Stimulated activated CD8-positive, alpha-beta memory T cell treated with anti-CD3 and anti-CD28 coated beads, Interleukin-4, amount 100 ng/mL, for 1 hour (primary cell): ENCODE measurements at regions not wholly inside any gene's neighbourhood (a gene's known extent, or its start where the extent isn't known, plus 50 kb on each side); places are given as distances from the start of the nearest gene placed in this dataset.

Experiments used
- DNase-seq, 2 donors: peaks; one replicate each; pipeline ENCODE4 v3.0.0-alpha.2; 2020; ENCODE audit warnings: low read depth in 2 of 2, low spot score in 1 of 2

DNA sequence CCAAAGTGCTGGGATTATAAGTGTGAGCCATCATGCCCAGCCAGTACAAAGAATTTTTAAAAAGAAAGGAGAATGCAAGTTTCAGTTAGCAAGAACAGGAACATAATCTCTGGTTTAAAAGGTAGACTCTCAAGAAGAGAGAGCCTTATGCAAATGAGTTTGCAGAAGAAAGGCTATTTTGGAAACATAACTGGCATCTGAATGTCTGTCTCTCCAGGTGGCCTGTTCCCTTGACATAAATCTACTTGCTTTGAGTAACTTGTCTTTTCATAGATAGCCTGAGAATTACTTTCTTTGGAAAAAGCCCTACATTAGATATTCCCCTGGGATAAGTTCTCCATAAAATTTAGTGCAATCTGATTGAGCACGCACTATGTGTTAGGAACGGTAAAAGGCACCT is 109.6 kb downstream of the ICOS start:
- DNase-seq, result no peak

DNA sequence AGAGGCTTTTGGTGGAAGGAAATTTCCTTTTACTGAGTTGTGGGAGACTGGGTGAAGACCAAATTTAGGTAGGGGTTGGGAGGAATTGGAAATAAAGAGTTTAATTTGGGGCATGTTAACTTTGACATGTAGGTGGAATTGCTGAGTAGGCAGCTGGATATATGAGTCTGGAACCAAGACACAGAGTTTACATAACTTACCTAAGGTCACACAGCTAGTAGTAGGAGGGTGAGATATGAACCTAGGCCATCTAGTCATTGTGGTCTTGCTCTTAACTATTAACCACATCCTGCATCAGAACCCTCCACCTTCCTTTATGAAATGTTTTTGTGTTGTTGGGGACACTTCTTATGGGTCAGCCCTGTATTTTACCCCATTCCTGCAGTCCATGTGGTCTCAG is 113.1 kb downstream of the ICOS start:
- no peak for DNase-seq

DNA sequence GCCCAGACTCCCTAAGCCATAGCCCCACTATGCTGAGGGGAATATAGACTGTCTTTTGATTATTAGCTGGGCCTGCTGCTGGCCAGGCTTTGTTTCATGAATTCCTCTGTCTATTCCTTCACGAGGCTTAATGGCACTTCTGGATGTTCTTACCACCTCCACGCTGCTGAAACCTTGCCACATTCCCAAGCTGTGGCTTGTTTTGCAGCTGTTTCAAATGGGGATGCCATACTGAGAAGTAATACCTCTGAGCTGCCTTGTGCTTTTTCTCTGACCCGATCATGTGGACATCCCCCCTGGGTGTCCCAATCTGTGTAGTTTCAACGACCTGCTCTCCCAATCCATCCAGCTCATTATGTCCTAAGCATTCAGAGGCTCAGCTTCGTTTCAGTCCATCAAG is 114.1 kb downstream of the ICOS start:
- DNase-seq, result no peak

DNA sequence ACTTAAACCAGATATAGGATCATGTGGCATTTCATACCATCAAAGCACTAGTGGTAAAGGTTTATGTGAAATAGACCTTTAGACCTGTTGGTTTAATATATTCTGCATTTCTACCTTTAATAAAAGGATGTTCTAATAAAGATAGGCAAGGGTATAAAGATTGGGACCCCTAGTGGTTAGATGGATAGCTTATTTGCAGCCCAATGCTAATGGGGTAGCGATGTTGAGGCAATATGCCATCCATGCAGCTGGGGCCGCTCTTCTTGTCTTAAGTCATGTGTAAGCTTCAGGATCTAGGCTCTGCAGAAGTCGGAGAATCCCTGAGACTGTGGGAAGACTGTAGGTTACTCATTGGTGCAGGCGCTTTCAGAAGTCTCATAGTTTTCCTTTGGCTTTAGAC is 114.9 kb downstream of the ICOS start:
- no peak for DNase-seq

DNA sequence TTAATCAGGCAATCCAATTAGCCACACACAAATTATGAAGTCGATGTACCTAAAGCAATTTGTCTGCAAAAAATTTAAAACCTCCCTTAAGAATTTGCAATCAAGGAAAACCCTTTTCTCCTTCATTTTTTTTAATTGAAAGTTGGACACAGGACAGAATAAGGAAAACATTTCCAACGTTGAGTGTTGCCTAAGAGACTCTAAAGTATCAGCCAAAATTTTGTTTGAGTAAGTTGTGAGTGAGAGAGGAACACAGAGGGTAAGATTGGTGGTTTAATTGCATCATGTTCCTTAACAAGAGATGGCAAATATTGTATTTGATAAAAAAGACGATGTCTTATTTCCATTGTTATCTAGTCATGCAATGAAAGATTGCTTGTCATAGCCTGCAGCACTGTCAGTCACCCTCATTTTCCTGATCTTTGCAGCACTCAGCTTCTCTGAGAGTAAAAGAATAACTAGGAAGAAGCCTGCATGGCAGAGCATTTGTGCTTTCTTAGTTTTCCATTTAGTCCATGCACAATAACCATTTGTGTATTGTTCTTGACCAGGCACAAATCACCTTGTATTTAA is 115.5 kb downstream of the ICOS start:
- DNase-seq, result no peak

DNA sequence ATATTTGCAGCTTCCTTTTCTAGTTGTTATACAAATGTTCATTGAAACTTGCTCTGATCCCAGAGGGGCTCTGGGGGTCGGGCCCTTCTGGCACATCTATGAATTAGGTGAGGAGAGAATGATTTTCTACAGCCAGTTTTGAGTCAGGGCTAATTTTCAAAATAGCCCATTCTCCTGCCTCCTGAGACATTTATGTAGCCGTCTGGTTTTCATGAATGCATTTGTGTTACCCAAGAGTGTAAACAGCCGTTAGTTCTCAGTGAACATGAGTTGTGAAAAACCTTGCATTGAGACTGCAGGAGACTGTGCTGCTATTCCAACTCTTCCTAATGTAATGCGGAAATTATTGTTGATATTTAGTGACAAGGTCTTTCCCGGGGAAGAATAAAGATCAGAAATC is 122.5 kb downstream of the ICOS start:
- no peak for DNase-seq

DNA sequence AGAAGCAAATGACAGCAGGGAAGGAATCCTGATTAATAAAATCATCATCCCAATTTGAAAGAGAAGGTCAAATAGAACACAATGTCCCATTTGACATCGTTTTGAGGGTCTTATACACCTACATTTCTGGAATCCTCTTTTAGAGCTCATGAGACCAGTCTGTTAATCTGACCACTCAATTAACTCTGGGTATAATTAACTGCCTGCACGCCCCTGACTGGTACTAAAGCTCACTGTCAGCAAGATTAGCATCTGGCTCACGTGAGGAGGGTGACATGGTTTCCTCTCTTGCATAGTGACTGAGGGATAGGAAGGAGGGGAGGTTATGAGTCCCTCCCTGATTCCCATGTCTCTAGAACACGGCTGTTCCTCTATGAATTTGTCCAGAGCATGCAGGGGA is 124.3 kb downstream of the ICOS start:
- DNase-seq, result no peak

DNA sequence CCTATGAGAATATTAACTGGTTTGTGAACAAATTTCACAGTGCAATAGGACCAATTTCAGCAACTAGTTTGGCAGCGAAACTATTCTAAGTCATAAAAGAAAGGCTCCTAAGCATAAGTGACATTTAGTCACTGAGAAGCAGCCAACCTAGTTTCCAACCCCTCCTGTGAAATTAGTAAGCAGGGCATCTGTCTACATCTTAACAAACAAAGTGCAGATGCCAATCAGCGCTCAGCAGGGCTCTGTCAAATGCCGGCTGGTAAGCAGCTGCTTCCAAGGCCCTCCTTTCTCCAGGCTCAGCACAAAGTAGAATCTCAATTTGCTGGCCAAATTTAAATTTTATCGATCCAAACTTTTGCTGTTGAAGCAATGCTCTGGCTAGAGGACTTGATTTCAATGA is 124.7 kb downstream of the ICOS start:
- DNase-seq, result no peak

DNA sequence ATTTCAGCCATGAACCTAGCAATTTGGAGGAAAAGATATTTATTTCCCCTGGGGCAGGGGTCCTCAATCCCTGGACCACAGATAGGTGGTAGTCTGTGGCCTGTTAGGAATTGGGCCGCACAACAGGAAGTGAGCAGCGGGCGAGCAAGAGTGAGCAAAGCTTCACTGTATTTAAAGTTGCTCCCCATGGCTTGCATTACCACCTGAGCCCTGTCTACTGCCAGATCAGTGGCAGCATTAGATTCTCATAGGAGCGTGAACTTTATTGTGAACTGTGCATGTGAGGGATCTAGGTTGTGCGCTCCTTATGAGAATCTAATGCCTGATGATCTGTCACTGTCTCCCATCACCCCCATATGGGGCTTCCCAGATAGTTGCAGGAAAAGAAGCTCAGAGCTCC is 127.6 kb downstream of the ICOS start:
- DNase-seq, result no peak

DNA sequence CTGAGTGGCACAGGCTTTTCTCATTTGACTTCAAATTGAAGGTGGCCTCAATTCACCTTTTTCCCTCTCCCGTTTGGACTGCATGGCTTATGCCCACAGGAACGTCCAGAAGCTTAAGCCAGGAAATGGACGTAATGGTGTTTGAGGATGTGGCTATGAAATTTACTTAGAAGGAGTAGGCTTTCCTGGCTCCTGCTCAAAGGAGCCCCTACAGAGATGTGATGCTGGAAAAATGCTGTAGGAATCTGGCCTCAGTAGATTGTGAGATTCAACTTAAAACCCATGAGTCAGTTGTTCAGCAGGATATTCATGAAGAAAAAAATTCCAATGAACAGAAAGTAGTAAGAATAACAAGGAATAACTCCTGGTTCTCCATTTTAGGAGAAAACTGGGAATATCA is 129.0 kb downstream of the ICOS start:
- DNase-seq, result no peak

DNA sequence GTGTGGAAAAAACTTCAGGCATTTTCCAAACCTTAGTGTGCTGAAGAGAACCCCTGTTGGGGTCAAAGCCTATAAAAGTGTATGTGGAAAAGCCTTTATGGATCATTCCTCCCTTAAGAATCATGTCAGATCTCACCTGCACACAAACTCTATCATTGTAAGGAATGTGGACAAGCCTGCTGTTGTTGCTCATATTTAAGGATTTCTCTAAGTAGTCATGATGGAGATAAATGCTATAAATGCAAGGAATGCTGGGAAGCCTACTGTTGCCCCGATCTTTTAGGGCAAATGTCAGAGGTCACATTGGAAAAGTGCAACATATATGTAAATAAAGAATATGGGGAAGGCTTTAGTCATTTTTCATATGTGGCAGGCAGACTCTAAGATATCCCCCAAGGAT is 129.5 kb downstream of the ICOS start:
- no peak for DNase-seq

DNA sequence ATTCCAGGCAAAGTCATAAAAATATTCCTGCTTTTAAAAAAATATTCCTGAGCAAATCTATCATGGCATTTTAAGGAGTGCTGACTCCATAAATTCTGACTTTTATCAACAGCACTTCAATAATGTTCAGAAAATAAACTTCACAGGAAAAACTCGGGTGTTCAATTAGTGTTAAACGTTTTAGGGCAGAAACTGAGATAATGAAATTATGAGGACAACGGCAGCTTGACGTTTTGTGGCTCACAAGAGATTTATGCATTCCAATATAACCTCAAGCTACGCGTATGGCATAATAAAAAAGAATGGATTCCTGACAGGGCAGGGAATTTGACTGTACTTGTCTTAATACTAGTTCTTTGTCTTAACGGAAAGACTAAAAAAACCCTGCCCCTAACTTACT is 133.2 kb downstream of the ICOS start:
- DNase-seq, result no peak

DNA sequence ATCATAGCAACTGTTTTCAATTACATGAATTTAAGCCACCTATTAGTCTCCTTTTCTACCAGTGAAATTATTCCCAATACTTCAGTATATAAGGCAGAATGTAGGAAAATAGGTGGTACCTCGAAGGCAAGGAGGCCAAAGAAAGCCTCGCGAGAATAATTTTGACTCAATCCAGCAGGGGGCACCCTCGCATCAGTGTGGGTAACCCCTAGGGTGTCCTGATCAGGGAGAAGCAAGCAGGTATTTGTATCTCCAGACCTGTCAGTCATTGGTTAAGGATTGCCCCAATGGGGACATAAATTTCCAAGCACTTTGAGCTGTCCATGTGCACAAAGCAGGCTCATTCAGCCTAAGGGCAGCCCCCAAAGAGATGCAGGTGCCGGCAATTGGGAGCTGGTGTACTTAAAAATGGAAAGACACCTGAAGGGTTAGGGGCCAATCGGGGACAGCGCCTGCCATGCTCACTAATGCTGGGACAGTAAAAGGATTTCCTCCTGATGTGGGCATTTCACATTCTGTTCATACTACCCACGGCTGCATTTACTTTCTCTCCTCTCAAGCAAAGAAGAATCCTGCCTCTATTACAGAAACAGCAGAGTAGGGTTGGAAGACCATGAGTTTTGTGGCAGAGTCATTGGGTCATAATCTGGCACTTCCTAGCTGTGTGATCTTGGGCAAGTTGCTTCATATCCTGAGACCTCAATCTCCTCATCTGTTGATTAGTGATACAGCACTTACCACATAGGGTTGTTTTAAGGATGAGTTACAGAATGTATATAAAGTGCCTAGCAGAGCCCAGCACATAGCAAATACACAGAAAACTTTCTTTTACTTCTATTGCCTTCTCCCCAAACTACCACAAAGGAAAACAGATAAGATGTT is 136.1 kb downstream of the ICOS start:
- DNase-seq, result peak; percentile 13 to 15

DNA sequence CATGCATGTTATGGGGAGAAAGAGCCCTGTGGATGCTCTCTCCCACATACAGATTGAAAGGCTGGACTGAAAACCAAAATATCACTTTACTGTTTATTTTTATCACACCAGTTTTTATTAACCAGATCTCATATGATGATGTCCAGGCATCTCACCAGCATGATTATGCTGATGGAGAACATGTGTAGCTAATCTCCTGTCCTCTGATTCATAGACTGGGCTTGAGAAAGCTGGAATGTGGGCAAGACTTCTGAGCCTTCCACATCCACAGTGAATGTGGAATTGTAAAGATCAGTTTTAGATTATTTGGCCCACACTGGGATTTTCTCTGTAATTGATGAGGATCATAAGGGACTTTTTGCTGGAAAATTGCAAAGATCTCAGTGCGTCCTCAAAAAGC is 137.9 kb downstream of the ICOS start:
- DNase-seq, result no peak

DNA sequence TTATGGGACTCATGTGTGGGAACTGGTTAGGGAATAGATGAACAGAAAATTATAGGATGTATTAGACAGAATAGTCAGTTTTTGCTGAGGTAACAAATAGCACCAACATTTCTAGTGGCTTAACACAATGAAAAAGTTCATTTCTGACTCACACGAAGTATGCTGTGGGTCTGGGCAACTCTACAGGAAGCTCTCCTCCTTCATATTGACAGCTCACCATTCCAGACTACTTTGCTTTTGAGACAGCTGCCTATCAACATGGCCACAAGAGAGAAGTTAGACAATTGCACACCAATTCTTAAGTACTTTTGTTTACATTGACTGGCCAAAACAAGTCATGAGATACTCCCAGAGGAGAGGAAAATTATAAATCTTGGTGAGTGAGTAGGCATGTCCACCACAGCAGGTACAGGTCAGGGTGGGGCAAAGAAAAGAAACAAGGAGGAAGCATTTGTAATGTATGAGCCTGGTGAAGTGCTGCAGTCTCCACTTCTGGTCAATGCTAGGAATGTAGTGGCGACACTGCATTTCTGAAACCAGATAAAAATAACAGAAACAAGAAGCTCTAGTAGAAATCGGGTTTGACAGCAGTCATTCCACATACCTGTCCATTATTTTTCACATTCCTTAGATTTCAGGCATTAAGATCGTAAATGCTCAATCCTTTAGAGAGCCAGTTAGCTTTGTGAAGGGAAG is 141.6 kb downstream of the ICOS start:
- no peak for DNase-seq

DNA sequence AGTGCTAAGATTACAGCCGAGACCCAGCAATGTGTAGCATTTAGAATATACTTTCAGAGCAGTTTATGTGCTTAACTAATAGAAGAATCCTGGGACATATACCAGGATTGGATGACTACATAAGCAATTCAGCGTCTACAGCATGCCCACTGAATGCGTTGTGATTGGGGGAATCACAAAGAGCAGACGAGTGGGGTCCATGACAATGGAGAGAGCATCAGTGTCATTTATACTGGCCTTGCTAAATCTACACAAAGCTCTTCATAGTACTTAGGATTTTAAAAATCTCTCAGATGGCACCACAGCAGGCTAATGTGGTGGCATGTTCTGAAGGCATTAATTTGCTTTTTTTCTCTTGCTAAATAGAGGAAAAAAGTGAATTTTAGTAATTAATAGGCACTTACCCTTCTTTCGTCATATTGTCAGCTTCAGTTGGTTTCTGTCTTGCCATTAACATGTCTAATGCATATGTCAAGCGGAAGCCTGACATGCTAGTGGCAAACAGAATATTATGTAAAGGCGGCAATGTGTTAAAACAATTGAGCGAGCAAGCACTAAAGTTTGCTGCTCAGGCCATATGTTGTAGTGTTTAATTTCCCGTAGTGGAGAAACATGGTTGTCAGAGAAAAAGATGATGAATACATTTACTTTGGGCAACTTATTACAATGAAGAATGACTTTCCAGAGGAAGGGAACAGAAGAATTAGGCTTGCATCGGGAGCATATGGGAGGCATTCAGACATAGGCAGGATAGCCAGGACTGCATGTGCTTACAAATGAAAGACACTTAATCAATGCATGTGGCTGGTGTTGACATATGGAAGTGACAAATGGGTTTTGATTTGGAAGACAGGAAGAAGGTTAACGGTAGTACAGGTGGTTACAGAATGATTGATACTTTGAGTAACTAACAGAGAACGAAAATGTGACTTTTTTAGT is 145.2 kb downstream of the ICOS start:
- no peak for DNase-seq

DNA sequence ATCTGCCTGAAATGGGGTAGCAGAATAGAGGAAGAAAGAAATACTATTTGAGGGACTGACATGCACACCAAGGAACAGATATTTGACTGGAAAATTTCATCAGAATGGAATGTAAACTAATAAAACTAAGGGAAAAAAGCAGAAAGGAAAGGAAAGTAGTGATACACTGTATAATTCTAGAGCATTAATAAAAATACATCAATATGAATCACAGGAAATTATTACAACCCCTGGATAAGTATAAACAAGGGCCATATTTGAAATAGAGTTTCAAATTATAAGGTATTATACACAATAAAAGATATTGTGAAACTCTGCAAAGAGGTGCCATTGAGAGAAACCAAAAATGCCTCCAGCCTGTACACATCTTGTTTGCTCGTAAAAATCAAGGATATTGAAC is 149.6 kb downstream of the ICOS start:
- no peak for DNase-seq

DNA sequence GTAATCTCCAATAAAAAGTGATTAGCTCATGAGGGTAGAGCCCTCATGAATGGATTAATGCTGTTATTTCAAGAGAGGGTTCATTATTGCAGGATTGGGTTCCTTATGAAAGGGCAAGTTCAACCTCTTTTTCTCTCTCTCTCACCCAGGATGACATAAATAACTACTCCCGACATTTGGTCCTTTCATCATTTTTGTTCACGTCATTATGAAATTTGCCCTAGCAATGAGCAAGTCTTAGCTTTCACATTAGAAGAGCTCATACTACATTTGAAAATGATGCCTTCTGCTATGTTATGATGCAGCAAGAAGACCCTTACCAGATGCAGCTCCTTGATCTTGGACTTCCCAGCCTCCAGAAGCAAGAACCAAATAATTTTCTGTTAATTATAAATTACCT is 152.5 kb downstream of the ICOS start:
- DNase-seq, result no peak

DNA sequence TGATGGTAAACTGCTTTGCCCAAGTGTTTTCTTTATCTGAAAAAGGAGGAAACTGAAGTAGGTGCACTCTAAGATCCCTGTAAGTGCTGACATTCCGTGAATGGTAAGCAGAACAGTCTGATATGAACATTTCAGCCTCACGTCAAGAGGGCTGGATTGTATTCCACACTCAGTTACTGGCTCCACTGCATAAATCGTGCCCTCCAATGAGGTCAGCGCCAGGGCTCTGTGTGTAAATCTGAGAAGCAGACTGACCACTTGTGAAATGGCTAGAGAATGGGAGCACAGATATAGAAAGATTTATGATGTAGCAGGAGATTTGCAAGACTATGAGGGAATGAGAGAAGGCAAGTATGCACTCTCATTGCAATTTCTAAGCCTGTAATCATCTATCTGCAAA is 153.0 kb downstream of the ICOS start:
- no peak for DNase-seq

DNA sequence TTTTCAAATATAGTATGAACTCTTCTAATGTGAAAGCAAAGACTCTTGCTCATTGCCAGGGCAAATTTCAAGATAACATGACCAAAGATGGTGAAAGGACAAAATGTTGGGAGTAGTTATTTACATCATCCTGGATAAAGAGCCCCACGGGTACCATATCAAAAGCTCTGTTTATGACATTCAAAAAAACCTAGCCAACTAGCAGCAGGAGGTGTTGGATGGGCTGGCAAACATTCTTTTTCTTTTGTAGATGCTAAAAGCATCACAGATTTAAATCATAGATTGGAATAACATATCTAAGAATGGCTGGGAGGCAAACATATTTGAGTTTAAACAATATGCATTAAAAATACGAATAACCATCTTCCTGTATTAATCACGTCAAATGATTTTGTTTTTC is 153.5 kb downstream of the ICOS start:
- DNase-seq, result no peak

DNA sequence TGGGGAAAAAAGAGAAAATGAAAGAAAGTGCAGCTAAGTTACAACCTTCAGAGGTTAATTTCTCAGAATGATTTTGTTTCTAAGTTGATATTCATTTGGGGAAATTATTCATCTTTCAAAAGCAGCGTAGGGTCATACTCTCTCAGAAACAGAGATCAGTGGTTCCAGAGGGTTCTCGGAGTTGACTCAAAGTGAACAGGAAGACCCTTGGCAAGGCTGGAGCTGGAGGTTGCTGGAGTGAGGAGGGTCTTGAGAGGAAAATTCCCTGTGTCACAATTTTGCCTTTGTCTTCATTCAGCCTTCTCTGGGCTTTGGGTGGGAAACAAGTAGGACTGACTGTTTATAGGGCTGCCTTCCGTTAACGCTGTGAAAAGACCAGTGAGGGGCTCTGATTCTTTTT is 168.2 kb downstream of the ICOS start:
- no peak for DNase-seq
